Fibroblast of pulmonary artery (primary cell): ENCODE measurements at regions not wholly inside any gene's neighbourhood (a gene's known extent, or its start where the extent isn't known, plus 50 kb on each side); places are given as distances from the start of the nearest gene placed in this dataset.

Experiments used
- DNase-seq: peaks from one replicate; pipeline ENCODE4 v3.0.0-alpha.2; 2010; ENCODE audit warnings: low read depth
- H3K4me3 ChIP-seq: replicated peaks from 2 replicates; pipeline ENCODE4 v1.5.1; 2011; ENCODE audit warnings: low read depth, mild to moderate bottlenecking, control low read depth, low read length, moderate library complexity
- TF ChIP-seq, protein P1 (sequence below): IDR thresholded peaks from 2 replicates; pipeline ENCODE4 v1.5.1; 2011; ENCODE audit warnings: mild to moderate bottlenecking, control low read depth, low read length, inconsistent platforms; ENCODE audit errors: missing control alignments

DNA sequence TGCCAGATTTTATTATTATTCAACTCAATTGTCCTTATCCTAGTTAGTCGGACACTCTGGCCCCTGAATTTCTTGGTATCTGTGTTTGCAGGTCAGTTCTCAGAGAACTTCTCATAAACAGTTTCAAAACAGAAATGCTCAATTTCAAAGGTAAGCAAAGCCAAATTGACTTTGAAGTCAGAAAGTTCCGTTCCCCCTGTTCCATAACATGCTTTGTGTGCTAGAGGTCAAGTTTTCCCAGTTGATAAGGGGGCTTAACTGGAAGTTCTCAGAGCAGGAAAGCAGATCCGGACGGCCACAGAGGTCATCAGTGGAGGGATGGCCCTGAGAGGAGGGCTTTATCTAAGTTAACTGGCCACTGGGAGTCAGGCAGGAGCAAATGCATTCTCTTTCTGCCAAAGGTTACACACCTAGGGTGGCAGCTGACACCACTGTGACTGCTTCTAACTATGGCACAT is 417.2 kb downstream of the COG6 start:
- no peak overlapping the region for H3K4me3 ChIP-seq
- no peak for DNase-seq
- TF ChIP-seq, protein P1, sequence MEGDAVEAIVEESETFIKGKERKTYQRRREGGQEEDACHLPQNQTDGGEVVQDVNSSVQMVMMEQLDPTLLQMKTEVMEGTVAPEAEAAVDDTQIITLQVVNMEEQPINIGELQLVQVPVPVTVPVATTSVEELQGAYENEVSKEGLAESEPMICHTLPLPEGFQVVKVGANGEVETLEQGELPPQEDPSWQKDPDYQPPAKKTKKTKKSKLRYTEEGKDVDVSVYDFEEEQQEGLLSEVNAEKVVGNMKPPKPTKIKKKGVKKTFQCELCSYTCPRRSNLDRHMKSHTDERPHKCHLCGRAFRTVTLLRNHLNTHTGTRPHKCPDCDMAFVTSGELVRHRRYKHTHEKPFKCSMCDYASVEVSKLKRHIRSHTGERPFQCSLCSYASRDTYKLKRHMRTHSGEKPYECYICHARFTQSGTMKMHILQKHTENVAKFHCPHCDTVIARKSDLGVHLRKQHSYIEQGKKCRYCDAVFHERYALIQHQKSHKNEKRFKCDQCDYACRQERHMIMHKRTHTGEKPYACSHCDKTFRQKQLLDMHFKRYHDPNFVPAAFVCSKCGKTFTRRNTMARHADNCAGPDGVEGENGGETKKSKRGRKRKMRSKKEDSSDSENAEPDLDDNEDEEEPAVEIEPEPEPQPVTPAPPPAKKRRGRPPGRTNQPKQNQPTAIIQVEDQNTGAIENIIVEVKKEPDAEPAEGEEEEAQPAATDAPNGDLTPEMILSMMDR: no peak

DNA sequence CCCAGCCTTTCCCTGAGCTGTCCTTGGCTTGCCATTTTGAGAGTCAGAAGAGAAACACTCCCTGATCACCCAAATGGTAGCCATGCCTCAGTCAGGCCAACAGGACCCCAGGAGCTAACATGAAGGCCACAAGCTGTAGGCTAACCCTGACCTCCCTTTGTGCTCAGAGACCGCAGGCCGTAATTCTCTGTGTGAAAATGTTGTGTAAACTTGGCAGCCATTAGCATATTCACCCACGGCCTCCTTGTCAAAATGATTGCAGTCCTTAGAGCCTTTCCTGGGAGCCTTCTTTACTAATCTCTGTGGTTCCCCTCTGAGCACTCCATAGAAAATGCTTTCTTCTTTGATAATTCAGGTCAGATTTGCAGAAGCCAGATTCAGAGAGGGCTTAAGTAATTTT is 418.9 kb downstream of the COG6 start:
- peak; percentile 49 for DNase-seq
- TF ChIP-seq, protein P1: no peak
- no peak overlapping the region for H3K4me3 ChIP-seq

DNA sequence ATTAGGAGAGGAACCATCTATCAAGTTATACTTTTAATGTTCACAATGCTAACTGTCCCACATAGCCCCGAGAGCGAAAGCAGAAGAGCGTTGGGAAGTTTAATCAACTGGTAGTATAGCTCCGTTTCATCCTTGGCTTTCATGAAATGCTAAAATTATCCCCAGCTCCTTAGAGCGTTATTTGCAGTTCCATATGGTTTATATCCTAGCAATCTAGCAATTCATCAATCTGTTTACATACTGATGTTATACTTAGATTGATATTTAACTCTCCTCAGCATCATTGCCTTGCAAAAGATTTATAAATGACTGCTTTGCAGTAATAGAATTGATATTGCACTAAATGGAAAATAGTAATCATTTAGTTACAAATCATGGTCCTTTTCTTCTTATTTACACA is 419.8 kb downstream of the COG6 start:
- TF ChIP-seq, protein P1: no peak
- H3K4me3 ChIP-seq: no peak overlapping the region
- DNase-seq: no peak

DNA sequence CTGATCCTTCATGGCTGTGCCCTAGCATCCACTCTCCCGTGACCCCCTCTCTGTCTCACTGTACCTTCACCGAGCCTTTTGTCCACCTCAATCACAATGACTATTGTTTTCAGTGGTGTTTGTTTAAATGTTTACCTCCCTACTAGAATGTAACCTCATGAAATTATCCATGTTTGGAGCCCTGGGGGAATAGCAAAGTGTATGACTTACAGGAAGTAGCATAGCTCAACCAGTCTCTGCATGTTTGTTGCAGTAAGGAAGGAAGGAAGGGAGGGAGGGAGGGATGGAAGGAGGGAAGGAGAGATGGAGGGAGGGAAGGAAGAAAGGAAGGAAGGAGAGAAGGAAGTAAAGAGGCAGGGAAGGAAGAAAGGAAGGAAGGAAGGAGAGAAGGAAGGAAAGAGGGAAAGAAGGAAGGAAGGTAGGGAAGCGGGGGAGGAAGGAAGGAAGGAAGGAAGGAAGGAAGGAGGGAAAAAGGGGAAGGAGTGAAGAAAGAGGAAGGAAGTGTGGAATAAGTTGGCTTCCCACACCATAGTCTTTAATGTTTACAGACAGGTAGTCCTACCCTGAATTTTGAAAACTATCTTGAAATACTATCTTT is 421.4 kb downstream of the COG6 start:
- DNase-seq: no peak
- no peak overlapping the region for H3K4me3 ChIP-seq
- TF ChIP-seq, protein P1: no peak

DNA sequence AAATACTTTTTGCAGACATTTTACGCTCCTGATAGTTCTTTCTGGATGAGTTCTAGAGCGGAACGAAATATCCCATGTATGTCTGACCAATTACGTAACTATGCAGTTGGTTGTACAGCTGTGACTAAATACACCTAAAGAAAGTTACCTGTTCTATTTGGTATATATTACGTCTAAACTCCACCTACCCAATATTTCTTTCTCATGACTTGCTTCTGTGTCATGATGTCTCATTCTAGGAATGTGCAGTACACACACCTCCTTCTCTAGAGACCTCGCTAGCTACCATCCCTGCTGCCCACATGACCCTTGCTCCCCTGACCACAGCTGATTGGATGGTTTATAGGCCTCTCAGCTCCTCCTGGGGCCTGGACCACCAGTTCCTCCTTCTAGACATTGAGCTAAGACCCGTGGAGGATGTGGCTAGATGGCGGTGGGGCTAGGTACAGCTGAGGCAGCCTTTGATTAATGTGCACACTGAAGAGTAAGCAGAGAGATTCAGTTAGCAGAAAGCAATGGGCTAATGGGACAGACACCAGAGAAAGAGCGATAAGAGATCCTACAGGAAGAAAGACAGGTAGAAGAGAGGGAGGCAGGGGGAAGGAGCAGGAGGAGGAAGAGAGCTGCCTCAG is 422.1 kb downstream of the COG6 start:
- TF ChIP-seq, protein P1: no peak
- H3K4me3 ChIP-seq: no peak overlapping the region
- no peak for DNase-seq

DNA sequence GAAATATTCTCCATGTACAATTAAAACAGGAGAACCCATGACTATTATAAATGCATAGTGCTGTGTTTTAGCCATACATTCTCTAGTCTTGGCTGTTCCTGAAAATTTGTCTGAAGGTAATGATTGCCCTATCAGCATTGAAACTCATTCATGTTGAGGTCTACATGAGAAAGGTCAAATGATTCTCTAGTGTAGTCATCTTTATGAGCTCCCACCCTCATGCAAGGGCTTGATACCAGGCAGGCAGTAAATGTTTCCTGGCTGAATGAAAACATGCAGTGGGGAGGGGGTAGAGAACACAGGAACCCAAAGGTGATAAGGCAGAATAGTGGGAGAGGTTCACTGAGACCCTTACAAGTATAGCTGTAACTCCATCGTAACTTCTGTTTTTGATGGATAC is 424.3 kb downstream of the COG6 start:
- TF ChIP-seq, protein P1: no peak
- H3K4me3 ChIP-seq: no peak overlapping the region

DNA sequence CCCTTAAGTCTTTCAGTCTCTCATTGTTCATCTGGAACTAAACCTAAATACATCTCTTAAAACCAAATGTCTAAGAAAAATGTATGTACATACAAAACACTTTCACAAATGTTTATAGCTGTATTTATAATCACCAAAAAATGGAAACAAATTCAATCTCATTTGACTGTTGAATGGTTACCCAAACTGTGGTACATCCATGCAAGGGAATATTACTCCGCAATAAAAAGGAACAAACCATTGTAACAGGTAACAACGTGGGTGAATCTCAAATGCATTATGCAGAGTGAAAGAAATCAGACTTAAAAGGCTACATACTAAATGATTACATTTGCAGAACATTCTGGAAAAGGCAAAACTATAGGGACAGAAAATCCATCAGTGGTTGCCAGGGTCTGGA is 425.2 kb downstream of the COG6 start:
- no peak overlapping the region for H3K4me3 ChIP-seq
- TF ChIP-seq, protein P1: no peak
- DNase-seq: no peak

More for the DNA sequence above, 424.3 kb downstream of the COG6 start:
- no peak for DNase-seq
